Liver (tissue), 3 donors: ENCODE measurements at regions not wholly inside any gene's neighbourhood (a gene's known extent, or its start where the extent isn't known, plus 50 kb on each side); places are given as distances from the start of the nearest gene placed in this dataset.

Experiments
- GABPA ChIP-seq, 2 donors: IDR thresholded peaks in 1 of 2; conservative IDR thresholded peaks in 1 of 2; 2 replicates each; pipeline ENCODE4 v1.6.1; 2016; ENCODE audit warnings: antibody characterized with exemption in 2 of 2, mild to moderate bottlenecking in 1 of 2, moderate library complexity in 1 of 2
- HNF4G ChIP-seq: IDR thresholded peaks from 2 replicates; pipeline ENCODE4 v1.6.1; 2016; ENCODE audit warnings: antibody characterized with exemption
- JUND ChIP-seq, 2 donors: IDR thresholded peaks; 2 replicates each; pipeline ENCODE4 v1.6.1; 2016; ENCODE audit warnings: antibody characterized with exemption in 2 of 2
- RAD21 ChIP-seq, 2 donors: IDR thresholded peaks; 2 replicates each; pipeline ENCODE4 v1.6.1; 2016; ENCODE audit warnings: antibody characterized with exemption in 2 of 2, mild to moderate bottlenecking in 2 of 2
- TAF1 ChIP-seq: conservative IDR thresholded peaks from 2 replicates; pipeline ENCODE4 v1.6.1; 2016; ENCODE audit warnings: antibody characterized with exemption, mild to moderate bottlenecking
- TF ChIP-seq, protein P1 (sequence below): fragments of 150-350 bp; IDR thresholded peaks from 2 replicates; pipeline ENCODE4 v1.5.1; 2017; ENCODE audit warnings: improper control_type of control experiment, low read depth, low read length; ENCODE audit not compliant: missing input control
- TF ChIP-seq, protein P2 (sequence below): IDR thresholded peaks from 2 replicates; pipeline ENCODE4 v1.6.1; 2016; ENCODE audit warnings: antibody characterized with exemption
- donor health status: healthy.
- donor health status: healthy.

DNA sequence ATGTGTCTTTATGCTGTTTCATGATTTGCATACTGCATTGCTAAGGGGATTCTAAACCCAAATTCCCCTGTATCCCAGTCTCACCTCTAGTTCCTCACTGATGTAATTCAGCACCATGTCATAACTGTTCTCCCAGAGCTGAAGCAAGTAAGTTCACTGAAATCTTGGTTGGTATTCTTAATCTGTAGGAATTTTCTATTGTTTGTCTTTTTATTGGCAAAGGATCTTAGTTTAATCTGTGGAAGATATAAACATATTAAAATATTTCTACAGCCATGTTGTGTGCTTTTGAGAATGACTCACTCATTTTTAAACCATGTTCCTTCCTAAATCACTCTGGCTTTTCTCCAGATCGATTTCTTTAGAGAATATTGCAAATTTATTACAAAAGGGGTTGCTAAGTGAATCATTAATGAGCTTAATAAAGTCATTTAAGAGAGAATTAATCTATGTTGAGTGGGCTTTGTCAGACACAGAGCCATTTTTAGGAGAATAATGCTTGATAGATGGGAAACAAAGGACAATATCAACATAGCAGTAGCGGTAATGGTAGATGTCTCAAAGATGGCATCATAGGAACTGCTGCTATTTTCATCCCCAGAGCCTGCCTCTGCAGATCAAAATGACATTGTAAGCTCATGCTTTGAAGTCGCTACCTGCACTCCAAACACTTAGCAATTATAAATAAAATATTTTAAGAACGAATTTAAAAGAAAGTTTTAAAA, 110.0 kb downstream of the ENC1 start:
- no peak for TF ChIP-seq TAF1
- no peak for TF ChIP-seq RAD21 (IDR thresholded peaks at IDR 0.05)
- TF ChIP-seq, protein P1, sequence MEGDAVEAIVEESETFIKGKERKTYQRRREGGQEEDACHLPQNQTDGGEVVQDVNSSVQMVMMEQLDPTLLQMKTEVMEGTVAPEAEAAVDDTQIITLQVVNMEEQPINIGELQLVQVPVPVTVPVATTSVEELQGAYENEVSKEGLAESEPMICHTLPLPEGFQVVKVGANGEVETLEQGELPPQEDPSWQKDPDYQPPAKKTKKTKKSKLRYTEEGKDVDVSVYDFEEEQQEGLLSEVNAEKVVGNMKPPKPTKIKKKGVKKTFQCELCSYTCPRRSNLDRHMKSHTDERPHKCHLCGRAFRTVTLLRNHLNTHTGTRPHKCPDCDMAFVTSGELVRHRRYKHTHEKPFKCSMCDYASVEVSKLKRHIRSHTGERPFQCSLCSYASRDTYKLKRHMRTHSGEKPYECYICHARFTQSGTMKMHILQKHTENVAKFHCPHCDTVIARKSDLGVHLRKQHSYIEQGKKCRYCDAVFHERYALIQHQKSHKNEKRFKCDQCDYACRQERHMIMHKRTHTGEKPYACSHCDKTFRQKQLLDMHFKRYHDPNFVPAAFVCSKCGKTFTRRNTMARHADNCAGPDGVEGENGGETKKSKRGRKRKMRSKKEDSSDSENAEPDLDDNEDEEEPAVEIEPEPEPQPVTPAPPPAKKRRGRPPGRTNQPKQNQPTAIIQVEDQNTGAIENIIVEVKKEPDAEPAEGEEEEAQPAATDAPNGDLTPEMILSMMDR, result no peak
- no peak for TF ChIP-seq GABPA (IDR thresholded peaks at IDR 0.05 in 1 of 2, conservative IDR thresholded peaks at IDR 0.05 in 1 of 2)
- TF ChIP-seq, protein P2, sequence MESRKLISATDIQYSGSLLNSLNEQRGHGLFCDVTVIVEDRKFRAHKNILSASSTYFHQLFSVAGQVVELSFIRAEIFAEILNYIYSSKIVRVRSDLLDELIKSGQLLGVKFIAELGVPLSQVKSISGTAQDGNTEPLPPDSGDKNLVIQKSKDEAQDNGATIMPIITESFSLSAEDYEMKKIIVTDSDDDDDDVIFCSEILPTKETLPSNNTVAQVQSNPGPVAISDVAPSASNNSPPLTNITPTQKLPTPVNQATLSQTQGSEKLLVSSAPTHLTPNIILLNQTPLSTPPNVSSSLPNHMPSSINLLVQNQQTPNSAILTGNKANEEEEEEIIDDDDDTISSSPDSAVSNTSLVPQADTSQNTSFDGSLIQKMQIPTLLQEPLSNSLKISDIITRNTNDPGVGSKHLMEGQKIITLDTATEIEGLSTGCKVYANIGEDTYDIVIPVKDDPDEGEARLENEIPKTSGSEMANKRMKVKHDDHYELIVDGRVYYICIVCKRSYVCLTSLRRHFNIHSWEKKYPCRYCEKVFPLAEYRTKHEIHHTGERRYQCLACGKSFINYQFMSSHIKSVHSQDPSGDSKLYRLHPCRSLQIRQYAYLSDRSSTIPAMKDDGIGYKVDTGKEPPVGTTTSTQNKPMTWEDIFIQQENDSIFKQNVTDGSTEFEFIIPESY, result no peak
- no peak for TF ChIP-seq JUND (IDR thresholded peaks at IDR 0.05)
- no peak for TF ChIP-seq HNF4G
